Left lobe of liver (tissue), 2 donors: ENCODE measurements at regions not wholly inside any gene's neighbourhood (a gene's known extent, or its start where the extent isn't known, plus 50 kb on each side); places are given as distances from the start of the nearest gene placed in this dataset.
A peak's percentile ranks its signal among the peaks of the same experiment; 100 is the strongest.
"Not testable (repeated sequence)": the region's sequence is repeated elsewhere in the genome, so short reads cannot be mapped to it uniquely, and the experiment has no call there.

Source experiments
- ATAC-seq: fragments of 200-7000 bp; cut with Tn5 transposase; one replicate; pipeline ENCODE4 v1.9.1; 2020; ENCODE audit warnings: mild to moderate bottlenecking, moderate library complexity
- DNase-seq: peaks from one replicate; pipeline ENCODE4 v3.0.0-alpha.2; 2020; ENCODE audit warnings: low spot score
- donor health status: DM: no; HTN: no; CAD: no; lungs with moderate emphysema.
- donor health status: DM: no; HTN: yes; CAD: no.

DNA sequence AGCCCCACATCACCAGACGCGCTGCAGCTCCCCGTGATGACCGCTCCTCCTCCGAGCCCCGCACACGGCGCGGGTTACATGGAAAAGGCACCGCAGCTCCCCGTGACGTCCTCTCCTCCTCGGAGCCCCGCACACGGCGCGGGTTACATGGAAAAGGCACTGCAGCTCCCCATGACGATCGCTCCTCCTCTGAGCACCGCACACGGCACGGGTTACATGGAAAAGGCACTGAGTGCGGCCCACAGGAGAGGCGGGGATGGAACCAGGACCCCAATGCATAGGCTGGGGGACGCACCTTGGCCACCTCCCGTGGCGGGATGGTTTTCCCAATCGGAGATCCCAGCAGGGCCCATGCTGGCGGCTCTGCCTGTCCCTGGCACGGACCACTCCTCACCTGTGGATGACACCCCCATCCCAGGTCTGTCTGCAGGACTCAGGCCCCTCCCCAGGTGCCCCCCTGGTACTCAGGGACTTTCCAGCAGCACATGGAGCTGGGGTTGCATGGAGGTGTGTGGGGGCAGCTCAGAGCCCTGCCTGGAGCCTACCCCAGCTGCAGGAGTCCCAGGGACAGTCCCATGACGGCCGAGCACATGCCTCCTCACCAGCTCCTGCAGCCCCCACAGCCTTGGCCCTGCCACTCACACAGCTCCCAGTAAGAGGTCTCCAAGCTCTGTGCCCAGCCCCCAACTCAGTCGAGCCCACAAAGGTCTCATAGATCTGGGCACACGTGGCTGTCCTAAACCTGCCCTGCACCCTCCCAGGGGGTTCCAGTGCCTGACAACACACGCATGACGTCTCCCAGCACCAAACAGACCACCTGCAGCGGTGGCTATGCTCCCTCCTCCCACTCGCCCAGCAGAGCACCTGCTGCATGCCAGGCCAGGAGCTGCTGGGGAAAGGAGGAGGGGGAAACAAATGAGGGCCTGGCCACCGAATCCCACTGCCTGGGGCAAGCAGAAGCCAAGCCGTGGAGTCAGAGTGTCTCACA is 166.6 kb downstream of the BRD1 start:
- no peak for DNase-seq
- ATAC-seq: no peak

DNA sequence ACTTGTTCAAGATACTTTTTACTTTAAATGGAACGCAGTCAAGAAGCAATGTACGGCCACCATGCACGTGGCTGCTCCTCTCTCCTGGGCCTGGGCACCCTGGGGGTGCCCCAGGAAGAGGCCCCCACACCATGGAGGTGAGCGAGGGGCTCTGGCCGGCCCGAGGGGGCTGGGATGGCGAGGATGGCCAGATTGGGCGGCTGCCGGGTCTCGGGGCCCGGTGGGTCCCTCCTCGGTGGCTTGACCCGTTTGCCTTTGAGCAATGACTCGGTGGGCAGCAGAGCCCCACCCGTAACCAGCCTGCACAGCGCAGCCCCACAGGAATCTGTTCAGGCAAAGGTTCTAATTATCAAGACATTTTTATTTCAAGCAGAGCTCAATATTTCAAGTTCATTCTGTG is 167.4 kb downstream of the BRD1 start:
- DNase-seq (no peak), ATAC-seq (no peak)

DNA sequence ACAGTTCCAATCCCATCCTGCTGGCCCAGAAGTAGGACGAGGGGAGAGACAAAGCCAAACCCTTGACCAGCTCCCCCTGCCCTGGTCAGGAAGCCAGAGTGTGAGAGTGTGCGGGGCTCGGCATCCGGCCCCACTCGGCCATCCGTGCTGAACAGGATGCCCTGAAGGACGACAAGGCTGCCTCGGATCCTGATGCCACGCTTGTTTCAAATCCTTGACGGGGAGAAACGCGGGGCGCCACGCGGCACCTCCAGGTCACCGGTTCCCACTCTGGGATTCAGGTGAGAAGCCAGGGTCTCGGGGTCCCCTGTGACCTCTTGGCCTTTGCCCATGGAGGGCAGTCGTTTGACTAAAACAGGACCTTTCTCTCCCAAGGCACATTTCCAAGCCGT is 167.8 kb downstream of the BRD1 start:
- DNase-seq: no peak
- ATAC-seq: no peak

DNA sequence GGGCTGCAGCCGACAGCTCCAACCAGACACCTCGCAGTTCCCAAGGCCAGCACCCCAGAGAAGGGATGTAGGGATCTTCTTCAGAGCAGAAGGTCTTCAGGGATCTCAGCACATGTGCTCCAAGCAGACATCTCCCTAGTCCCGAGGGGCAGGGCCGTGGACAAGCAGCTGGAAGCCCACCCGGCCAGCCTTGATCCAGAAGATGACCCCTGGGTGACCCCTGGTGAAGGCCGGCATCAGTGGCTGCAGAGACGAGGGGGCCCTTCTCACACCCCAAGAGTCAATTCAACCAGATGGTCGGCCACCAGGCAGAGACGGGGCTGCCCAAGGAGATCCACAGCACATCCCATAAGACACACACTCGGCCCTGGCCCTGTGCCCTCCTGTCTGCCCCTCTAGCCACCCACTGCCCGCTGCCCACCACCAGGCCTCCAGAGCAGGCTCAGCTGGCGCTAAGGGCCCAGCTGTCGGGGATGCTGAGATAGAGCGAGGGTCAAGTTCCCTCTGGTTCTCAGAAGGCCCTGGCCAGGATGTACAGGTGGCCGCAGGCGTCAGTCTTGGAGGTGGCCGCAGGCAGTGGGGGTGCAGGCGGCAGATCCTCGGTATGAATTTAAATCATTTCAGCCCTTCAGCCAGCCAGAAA is 168.3 kb downstream of the BRD1 start:
- no peak for ATAC-seq
- DNase-seq: no peak

DNA sequence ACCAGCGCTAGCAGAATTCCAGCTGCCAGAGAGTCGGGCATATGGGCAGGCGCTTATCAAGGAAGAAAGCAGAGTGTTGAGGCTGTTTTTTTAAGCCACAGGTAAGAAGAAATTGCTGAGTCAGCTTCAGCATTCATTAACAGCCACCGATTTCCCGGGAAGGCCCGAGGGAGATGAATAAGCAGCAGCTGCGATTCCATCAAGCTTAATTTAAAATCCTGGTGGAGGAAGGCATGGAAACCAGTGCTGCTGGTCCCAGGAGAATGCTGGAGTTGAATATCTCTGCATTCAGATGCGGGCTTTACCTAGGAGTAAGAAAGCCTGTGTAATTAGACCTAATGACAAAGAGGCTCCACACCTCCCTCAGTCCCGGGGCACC is 168.8 kb downstream of the BRD1 start:
- DNase-seq (no peak), ATAC-seq (no peak)

DNA sequence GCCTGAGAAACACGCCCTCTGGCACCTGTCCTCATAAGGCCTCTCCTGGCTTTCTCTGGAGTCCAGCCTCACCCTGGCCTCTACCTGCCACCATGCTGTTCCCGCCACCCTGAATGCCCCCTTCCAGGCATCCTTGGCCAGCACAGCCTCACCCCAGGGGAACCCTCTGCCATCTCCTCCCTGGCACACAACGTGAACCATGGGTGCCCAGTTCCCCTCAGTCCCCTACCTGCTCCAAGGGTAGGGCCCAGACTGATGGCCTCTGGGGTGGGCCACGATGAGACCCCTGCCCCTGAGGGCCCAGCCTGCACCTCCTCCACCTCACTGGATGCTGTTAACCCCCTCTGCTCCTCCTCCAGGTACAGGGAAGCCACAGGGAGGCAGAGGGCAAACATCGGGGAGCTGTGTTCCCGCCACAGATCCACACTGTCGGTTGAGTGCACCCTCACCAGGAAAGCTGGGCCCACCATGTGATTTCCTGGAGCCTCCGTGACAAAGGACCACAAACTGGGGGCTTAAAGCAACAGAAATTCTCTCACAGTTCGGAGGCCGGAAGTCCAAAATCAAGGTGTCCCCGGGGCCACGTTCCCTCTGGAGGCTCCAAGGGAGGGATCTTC is 169.6 kb downstream of the BRD1 start:
- DNase-seq (no peak), ATAC-seq (no peak)

DNA sequence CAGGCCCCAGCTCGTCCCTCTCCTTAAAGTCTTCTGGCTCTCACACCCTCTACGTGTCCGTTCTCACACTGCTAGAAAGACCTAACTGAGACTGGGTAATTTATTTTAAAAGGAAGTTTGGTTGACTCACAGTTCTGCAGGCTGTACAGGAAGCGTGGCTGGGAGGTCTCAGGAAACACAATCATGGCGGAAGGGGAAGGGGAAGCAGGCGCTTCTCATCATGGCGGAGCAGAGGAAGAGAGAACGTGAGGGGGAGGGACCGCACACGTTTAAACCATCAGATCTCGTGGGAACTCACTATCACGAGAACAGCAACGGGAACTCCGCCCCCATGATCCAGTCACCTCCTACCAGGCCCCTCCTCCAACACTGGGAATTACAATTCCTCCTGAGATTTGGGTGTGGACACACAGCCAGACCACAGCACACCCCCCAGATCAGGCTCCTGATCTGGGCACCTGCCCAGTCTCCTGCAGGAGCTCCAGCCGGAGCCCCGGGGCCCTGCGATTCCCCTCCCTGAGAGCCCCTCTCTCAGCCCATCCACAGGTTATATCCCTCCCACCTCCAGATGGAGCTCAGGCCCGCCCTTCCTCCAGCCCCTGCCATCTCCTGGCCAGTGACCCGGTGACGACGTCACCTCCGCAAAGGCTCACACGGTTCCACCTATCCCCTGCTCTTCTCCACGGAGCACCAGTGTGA is 170.2 kb downstream of the BRD1 start:
- peak; percentile 71 for ATAC-seq
- peak; percentile 56 for DNase-seq

DNA sequence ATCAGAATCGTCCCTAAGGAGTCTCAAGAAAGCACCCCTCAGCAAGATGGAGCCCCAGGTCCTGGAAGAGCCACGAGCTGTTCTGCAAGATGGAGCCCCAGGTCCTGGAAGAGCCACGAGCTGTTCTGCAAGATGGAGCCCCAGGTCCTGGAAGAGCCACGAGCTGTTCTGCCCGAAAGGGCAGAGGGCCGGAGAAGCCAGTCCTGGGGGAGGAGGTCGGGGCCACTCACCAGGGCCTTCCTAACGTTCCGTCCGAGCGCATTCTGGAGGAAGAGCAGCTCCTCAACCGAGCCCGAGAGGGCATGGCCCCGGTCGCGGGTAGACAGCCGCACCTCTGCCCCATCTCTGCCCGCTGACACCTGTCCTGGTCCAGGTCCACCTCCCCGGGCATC is 170.8 kb downstream of the BRD1 start:
- DNase-seq: not testable (repeated sequence)
- peak; percentile 32 for ATAC-seq

DNA sequence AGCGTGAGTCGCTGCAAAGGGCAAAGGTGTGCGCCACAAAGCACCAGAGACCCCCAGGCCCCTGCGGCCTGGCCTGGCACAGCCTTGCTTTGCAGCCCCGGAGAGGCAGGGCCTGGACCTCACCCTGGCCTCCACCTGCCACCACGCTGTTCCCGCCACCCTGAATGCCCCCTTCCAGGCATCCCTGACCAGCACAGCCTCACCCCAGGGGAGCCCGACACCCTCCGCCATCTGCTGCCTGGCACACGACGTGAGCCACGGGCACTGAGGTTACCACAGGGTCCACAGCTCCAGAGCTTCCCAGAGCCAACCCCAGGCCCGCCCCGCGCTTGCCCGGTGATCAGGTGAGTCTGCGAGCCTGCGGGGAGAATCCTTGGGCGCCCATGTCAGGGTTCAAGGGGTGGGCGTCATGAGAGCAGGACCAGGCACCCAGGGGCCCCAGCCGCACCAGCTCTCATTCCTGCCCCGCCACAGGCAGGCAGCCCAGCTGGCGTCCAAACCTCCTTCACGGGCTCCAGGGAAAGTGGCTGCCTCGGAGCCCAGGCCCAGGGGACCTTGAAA is 171.3 kb downstream of the BRD1 start:
- DNase-seq: no peak
- ATAC-seq: no peak

DNA sequence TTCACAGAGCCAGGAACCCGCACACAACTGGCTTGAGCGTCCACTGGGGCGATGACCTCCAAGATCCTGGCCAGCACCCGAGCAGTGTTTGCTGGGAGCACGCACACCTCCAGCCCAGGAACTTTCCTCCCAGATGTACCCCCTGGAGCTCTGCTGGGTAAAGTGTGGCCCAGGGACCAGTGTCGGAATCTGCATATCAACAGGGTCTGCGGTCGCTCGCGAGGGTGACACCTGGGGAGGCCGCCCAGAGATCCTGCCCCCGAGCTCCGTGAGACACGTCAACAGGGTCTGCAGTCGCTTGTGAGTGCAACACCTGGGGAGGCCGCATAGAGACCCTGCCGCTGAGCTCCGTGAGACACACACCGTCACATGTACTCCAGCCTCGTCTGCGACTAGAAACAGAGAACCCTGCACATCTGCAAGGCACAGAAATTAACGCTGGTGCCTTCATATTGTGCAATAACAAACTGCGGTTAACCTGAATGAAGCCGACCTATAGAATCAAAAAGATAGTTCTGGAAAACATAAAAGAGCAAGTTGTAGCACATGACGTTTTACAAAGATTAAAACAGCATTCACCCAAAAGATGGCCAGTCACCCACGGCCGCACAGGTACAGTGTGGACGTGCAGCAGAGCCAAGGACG is 172.4 kb downstream of the BRD1 start:
- ATAC-seq: no peak
- no peak for DNase-seq

DNA sequence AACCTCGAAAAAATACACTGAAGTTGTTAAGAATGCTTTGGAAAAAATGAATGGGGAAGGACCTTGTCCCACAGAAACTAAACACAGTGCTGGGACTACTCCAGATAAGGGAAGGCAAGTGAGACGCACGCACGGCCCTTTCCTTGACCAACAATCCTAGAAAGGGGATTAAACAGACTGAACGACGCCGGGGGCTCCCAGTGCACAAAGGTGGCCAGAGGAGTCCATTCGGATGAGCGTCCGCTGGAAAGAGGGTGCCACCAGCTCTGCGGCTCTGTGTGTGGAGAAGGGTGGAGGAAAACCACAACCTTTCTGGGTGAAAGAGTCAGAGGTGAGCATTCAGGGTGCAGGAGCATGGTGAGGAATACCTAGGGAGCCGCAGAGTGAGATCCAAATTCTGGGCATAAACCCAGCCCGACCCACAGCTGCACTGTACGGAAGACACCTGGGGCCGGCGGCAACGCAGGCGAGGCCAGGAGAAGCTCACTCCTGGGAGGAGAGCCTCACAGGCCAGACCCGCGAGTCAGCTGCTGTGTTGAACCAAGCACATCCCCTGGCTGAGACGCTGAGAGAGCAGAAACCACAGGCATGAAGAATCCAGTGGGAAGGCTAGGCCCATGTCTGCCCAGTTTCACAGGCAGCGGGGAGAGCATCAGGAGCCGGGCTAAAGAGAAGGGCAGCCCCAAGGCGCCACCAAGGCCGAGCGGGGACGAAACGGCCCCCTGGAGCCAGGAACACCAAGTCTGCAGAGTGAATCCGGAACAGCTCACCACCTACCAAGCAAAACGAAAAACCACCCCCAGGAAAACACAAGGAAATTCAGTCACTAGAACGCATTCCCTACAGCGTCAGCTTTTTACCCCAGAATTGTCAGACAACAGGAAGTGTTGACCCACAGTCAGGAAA is 177.1 kb downstream of the BRD1 start:
- no peak for ATAC-seq

DNA sequence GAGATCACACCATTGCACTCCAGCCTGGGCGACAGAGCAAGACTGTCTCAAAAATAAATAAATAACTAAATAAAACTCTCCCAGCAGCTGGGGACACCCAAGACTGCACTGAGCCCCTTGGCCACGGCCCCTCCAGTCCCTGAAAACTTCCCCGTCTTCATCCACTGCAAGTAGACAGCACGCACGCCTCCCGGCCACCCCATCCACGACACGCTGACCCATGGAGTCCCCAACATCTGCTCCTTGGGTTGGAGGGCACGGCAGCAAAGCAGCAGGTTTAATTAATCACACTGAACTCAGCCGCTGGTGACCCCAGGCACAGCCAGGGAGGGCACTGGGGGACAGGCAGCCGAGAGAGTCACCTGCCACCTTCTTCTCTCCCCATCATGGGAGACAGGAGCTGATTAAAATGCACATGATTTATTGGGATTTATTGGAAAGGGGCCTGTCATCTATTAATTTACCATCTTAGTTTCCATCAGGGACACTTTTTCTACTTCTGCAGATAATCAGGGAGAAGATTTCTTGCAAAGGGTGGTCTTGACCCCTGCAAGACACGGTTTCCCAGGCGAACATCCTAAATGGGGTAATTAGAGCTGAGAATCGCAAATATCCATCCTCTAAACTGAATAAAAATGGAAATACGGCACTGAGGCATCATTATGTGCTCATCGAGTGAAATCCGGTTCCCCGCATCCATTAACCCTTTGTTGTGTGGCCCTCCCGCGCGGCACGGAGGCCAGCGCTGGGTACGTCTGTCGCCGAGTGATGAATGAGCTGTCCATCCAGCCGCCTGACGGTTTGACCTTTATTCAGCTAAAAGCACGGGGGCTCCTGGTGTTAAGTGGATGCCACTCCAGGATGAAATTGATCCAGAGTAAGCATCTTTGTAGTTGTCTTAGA is 178.3 kb downstream of the BRD1 start:
- ATAC-seq (no peak), DNase-seq (no peak)

More for the DNA sequence above, 177.1 kb downstream of the BRD1 start:
- no peak for DNase-seq

DNA sequence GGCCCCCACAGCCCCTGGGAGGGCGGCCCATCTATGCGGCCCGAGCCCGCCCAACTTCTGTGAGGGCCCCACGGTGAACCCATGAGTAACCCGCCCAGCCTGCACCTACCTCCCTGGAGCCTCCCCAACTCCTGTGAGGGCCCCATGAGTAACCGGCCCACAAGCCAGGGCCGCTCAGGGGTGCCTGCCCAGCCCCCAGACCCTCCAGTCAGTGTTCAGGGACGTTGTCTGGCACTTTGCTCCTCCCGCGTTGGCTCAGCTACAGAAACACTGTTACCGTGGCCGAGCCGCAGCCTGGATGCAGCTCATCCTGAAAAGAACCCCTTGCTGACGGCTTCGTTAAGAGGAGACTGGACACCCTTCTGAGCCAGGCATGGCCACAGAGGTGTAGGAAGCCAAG is 179.6 kb downstream of the BRD1 start:
- DNase-seq: no peak
- no peak for ATAC-seq

DNA sequence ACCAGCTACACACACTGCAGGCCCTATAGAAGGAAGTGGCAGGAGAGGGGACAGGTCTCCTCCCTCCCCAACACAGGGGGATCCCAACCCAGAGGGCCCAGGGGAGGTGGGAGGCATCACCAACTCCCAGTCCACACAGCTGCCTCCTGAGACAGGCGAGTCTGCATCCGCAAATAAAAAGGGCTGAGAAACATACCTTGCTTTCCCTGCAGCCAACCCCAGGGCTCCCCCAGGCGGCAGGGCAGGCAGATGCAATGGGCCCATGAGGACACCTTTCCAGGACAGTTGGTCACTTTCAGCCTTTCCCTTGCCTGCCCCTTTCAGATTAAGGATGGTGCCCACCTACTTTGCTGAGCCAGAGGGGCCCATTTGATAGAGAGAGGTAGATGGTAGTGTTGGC is 180.0 kb downstream of the BRD1 start:
- DNase-seq: no peak
- ATAC-seq: peak; percentile 38

DNA sequence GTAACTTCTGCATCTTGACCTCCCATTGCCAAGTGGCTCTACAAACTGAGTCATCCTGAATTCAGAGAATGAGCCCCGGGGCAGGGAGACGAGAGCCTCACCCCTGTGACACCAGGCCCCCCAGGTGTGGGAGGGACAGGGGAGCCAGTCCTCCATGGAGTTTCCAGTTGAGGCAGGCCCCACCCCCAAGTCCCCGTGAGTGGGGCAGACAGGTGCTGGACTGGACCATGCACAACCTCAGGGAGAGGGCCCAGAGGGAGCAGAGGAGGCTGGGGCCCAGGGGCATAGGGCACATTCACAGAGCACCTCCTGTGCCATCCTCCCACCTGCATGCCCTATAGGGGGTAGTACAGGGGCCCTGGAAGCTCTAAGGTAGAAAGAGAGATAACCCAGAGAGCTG is 180.8 kb downstream of the BRD1 start:
- no peak for ATAC-seq
- DNase-seq: no peak

DNA sequence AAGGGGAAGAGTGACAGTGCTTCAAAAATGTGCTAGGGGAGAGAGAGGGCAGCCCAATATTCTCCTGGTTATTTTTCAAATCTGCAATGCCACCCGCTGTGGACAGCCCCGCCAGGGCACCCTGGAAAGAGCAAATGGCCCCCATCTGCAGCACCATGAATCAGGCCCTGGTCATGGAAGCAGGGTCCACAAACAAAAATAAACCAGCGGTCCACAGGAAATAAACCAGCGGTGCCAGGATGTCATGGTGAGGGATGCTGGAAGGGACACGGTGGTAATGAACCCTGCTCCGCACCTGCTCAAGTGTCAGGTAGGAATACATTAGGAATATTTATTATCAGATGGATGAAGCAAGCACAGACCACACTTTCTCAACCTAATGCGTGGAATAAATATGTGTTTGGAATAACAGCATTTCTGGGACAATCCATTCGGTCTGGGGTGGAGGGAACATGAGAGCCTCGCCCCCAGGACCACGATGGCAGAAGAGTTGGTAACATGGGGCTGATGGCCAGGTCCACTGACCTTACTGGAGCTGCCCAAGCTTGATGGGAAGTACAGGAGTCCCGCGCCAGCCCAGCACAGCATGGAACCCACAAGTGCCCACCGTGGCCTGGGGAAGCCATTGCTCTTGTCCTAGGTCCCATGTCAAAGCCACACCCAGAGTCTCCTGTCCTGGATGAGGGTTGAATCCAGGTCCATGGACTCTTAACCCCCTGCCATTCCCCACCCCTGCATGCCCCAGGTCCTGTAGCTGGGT is 181.7 kb downstream of the BRD1 start:
- DNase-seq (no peak), ATAC-seq (no peak)

DNA sequence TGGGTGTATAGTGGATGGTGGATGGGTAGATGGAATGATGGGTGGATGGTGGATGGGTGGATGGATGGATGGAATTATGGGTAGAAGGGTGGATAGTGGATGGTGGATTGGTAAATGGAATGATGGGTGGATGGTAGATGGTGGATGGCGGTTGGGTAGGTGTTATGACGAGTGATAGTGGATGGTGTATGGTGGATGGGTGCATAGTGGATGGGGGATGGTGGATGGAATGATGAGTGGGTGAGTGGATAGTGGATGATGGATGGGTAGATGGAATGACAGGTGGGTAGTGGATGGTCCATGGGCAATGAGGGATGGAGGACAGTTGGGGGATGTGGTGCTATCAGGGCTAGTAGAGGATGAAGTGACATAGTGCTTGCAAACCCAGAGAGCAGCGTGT is 182.4 kb downstream of the BRD1 start:
- ATAC-seq (no peak), DNase-seq (no peak)

DNA sequence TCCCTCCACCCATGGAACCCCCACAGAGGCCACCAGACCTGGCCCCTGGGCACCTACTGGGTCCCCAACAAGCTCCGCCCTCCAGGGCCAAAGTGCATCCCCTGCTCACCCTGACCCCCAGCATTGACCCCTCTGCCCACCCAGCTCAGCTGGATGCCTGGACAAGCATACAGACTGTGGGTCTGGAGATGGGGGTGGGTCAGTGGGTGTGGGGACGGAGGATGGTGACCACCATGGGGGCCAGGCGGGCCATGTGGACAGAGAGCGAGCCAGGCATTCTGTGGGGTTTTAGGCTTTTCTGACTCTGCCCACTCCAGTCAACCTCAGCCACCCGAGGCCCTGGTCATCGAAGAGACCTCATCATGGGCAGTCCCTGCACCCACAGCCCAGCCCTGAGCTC is 183.7 kb downstream of the BRD1 start:
- no peak for ATAC-seq
- no peak for DNase-seq
